BE2C (cell line): ENCODE measurements at regions not wholly inside any gene's neighbourhood (a gene's known extent, or its start where the extent isn't known, plus 50 kb on each side); places are given as distances from the start of the nearest gene placed in this dataset.
A peak's percentile ranks its signal among the peaks of the same experiment; 100 is the strongest.

Experiments used
- DNase-seq: peaks from one replicate; pipeline ENCODE4 v3.0.0-alpha.2; 2020
- H3K27me3 ChIP-seq: fragments of 250-450 bp; sonication (Bioruptor Pico); 2 replicates; pipeline ENCODE4 v1.5.1; 2020; ENCODE audit warnings: mild to moderate bottlenecking
- H3K36me3 ChIP-seq: fragments of 250-450 bp; sonication (Bioruptor Pico); 2 replicates; pipeline ENCODE4 v1.5.1; 2020; ENCODE audit warnings: mild to moderate bottlenecking
- H3K4me1 ChIP-seq: fragments of 250-450 bp; sonication (Bioruptor Pico); 2 replicates; pipeline ENCODE4 v1.5.1; 2020
- H3K4me3 ChIP-seq: 2 replicates; pipeline ENCODE4 v1.5.1; 2011; ENCODE audit warnings: low read depth, low read length
- H3K9me3 ChIP-seq: fragments of 250-450 bp; sonication (Bioruptor Pico); 2 replicates; pipeline ENCODE4 v1.5.1; 2020
- CTCF ChIP-seq: IDR thresholded peaks from 2 replicates; pipeline ENCODE4 v1.5.1; 2012; ENCODE audit warnings: mild to moderate bottlenecking, low read depth, low read length

GRCh38 chr11:116276051-116277044 is 496.4 kb downstream of the BUD13 start:
- peak; percentile 91 for DNase-seq
- Histone ChIP-seq H3K27me3 (no peaks in the 10 kb centered on the region), H3K36me3 (no peaks in the 10 kb centered on the region), H3K4me3 (peak overlapping the region; percentile 75), H3K4me1 (peaks cover 8% of the 10 kb centered on the region), H3K9me3 (no peaks in the 10 kb centered on the region)
- peak; percentile 90; the same call in 1 of the 2 replicates for TF ChIP-seq CTCF

GRCh38 chr11:116275635-116276034 is 497.2 kb downstream of the BUD13 start:
- Histone ChIP-seq H3K4me3 (no peak overlapping the region), H3K4me1 (peaks cover 8% of the 10 kb centered on the region), H3K9me3 (no peaks in the 10 kb centered on the region), H3K36me3 (no peaks in the 10 kb centered on the region), H3K27me3 (no peaks in the 10 kb centered on the region)
- TF ChIP-seq CTCF, result no peak
- peak; percentile 35 for DNase-seq

GRCh38 chr11:116274521-116274920 is 498.3 kb downstream of the BUD13 start:
- no peak for DNase-seq
- no peaks in the 10 kb centered on the region for H3K36me3 ChIP-seq
- H3K27me3 ChIP-seq, result no peaks in the 10 kb centered on the region

GRCh38 chr11:116272181-116272789 is 500.5 kb downstream of the BUD13 start:
- DNase-seq, result no peak
- no peaks in the 10 kb centered on the region for H3K36me3 ChIP-seq
- H3K9me3 ChIP-seq, result no peaks in the 10 kb centered on the region
- H3K4me1 ChIP-seq, result peaks cover 8% of the 10 kb centered on the region
- TF ChIP-seq CTCF, result no peak
- no peak overlapping the region for H3K4me3 ChIP-seq
- no peaks in the 10 kb centered on the region for H3K27me3 ChIP-seq

More at GRCh38 chr11:116274521-116274920, 498.3 kb downstream of the BUD13 start:
- TF ChIP-seq CTCF, result no peak
- Histone ChIP-seq H3K4me1 (peaks cover 8% of the 10 kb centered on the region), H3K9me3 (no peaks in the 10 kb centered on the region), H3K4me3 (no peak overlapping the region)

- no peak overlapping the region for H3K4me3 ChIP-seq
- DNase-seq, result no peak
- TF ChIP-seq CTCF, result no peak
- H3K4me1 ChIP-seq, result peaks cover 4% of the 10 kb centered on the region; the same call in 1 of the 2 replicates
- no peaks in the 10 kb centered on the region for H3K9me3 ChIP-seq
- H3K36me3 ChIP-seq, result no peaks in the 10 kb centered on the region
- no peaks in the 10 kb centered on the region for H3K27me3 ChIP-seq
Observed at GRCh38 chr11:116271479-116271878, 501.3 kb downstream of the BUD13 start.
